Caco-2 (cell line): ENCODE measurements at regions not wholly inside any gene's neighbourhood (a gene's known extent, or its start where the extent isn't known, plus 50 kb on each side); places are given as distances from the start of the nearest gene placed in this dataset.

Experiments
- BruUV-seq: library from RNA; stranded (reverse); fragments of 400-500 nt; replicated peaks from 2 replicates; lab custom pipeline; 2021; lab: Mats Ljungman, UMichigan
- CTCF ChIA-PET: fragments of 300-600 bp; sonication (Branson Sonifier 250); formaldehyde crosslinking; loops from one replicate; lab custom pipeline; 2022; ENCODE audit warnings: antibody characterized with exemption; lab: Charles Lee
- POLR2A ChIA-PET: fragments of 300-600 bp; sonication (Branson Sonifier 250); formaldehyde crosslinking; loops from one replicate; lab custom pipeline; 2022; ENCODE audit warnings: antibody characterized with exemption; lab: Charles Lee
- DNase-seq, 2 experiments: peaks; one replicate each; pipeline versions ENCODE4 v3.0.0 to v3.0.0-alpha.2; 2020 to 2022
- H3K27me3 ChIP-seq: replicated peaks from 2 replicates; pipeline ENCODE4 v1.6.0; 2011; ENCODE audit warnings: low read length; ENCODE audit not compliant: control insufficient read depth, insufficient read depth
- H3K36me3 ChIP-seq: 2 replicates; pipeline ENCODE4 v1.5.1; 2011; ENCODE audit warnings: low read length; ENCODE audit not compliant: control insufficient read depth, insufficient read depth
- H3K4me1 ChIP-seq: fragments of 250-450 bp; sonication (Bioruptor Pico); 2 replicates; pipeline ENCODE4 v1.5.1; 2020; ENCODE audit warnings: mild to moderate bottlenecking
- H3K4me3 ChIP-seq: 2 replicates; pipeline ENCODE4 v1.5.1; 2011; ENCODE audit warnings: low read depth, mild to moderate bottlenecking, control low read depth, low read length
- H3K9me3 ChIP-seq: fragments of 250-450 bp; sonication (Bioruptor Pico); 2 replicates; pipeline ENCODE4 v1.5.1; 2020; ENCODE audit warnings: mild to moderate bottlenecking, moderate library complexity
- H3K27ac Mint-ChIP-seq: one replicate; pipeline ENCODE4 v1.8.0; 2022; ENCODE audit warnings: mixed read lengths; ENCODE audit not compliant: unreplicated experiment
- H3K27me3 Mint-ChIP-seq: one replicate; pipeline ENCODE4 v1.8.0; 2022; ENCODE audit warnings: mixed read lengths; ENCODE audit not compliant: insufficient read depth, unreplicated experiment
- H3K36me3 Mint-ChIP-seq: one replicate; pipeline ENCODE4 v1.8.0; 2022; ENCODE audit warnings: mild to moderate bottlenecking, mixed read lengths; ENCODE audit not compliant: insufficient read depth, unreplicated experiment
- H3K4me1 Mint-ChIP-seq: one replicate; pipeline ENCODE4 v1.8.0; 2022; ENCODE audit warnings: low read depth, mixed read lengths; ENCODE audit not compliant: unreplicated experiment
- H3K4me3 Mint-ChIP-seq: one replicate; pipeline ENCODE4 v1.8.0; 2022; ENCODE audit warnings: mild to moderate bottlenecking, moderate library complexity, mixed read lengths; ENCODE audit not compliant: unreplicated experiment
- H3K9me3 Mint-ChIP-seq: one replicate; pipeline ENCODE4 v1.8.0; 2022; ENCODE audit warnings: mixed read lengths; ENCODE audit not compliant: unreplicated experiment
- intact Hi-C: fragments of 100-400 bp; cut with micrococcal nuclease; formaldehyde crosslinking; loops from one replicate; pipeline ENCODE4 v1.10.0; 2022; ENCODE audit not compliant: unreplicated experiment
- TF ChIP-seq, protein P1 (sequence below), 2 experiments: fragments of 200-600 bp in 1 of 2; IDR thresholded peaks; 1 replicate in 1 of 2; 2 replicates in 1 of 2; pipeline versions ENCODE4 v1.5.1 to v1.8.0; 2011 to 2022; ENCODE audit warnings: antibody characterized with exemption in 1 of 2, control low read depth in 1 of 2, inconsistent platforms in 1 of 2, low read depth in 1 of 2, low read length in 1 of 2, mild to moderate bottlenecking in 1 of 2, moderate library complexity in 1 of 2; ENCODE audit not compliant: insufficient read depth in 1 of 2, severe bottlenecking in 1 of 2, unreplicated experiment in 1 of 2

DNA sequence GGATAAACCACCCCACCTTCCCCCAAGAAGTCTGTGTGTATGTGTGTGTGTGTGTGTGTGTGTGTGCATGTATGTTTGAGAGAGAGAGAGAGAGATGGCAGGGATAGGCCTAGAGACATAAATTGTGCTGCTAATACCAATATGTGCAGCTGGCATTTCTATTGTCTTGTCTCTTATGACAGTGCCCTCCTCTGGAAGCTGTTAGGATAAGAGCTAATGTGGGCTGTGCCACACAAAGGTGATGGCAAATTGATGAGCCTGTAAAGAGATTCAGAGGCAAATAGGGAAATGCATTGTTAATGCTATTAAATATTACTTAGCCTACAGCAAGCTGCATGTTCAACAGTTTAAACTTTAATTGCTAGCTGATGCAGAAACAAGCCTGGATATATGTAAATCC, 332.0 kb downstream of the NKX6-1 start:
- Mint-ChIP-seq H3K27ac (no peak overlapping the region), H3K36me3 (no peaks in the 10 kb centered on the region), H3K9me3 (no peaks in the 10 kb centered on the region), H3K4me1 (peaks cover 6% of the 10 kb centered on the region), H3K4me3 (no peak overlapping the region), H3K27me3 (no peaks in the 10 kb centered on the region)
- H3K36me3 ChIP-seq: no peaks in the 10 kb centered on the region; the same call in 1 of the 2 replicates
- intact Hi-C loops: no loop called here
- H3K27me3 ChIP-seq: no peaks in the 10 kb centered on the region
- ChIA-PET CTCF (no interaction called here), POLR2A (no interaction called here)
- DNase-seq: no peak
- TF ChIP-seq, protein P1, sequence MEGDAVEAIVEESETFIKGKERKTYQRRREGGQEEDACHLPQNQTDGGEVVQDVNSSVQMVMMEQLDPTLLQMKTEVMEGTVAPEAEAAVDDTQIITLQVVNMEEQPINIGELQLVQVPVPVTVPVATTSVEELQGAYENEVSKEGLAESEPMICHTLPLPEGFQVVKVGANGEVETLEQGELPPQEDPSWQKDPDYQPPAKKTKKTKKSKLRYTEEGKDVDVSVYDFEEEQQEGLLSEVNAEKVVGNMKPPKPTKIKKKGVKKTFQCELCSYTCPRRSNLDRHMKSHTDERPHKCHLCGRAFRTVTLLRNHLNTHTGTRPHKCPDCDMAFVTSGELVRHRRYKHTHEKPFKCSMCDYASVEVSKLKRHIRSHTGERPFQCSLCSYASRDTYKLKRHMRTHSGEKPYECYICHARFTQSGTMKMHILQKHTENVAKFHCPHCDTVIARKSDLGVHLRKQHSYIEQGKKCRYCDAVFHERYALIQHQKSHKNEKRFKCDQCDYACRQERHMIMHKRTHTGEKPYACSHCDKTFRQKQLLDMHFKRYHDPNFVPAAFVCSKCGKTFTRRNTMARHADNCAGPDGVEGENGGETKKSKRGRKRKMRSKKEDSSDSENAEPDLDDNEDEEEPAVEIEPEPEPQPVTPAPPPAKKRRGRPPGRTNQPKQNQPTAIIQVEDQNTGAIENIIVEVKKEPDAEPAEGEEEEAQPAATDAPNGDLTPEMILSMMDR (IDR thresholded peaks at IDR 0.05; ENCODE audit: insufficient read depth in 1 of 2, low read depth in 1 of 2, low read length in 1 of 2, severe bottlenecking in 1 of 2, unreplicated experiment in 1 of 2): no peak
- no peak overlapping the region for H3K4me3 ChIP-seq
- peaks cover 4% of the 10 kb centered on the region; the same call in 1 of the 2 replicates for H3K4me1 ChIP-seq
- no TSS peak for BruUV-seq
- no peaks in the 10 kb centered on the region for H3K9me3 ChIP-seq

DNA sequence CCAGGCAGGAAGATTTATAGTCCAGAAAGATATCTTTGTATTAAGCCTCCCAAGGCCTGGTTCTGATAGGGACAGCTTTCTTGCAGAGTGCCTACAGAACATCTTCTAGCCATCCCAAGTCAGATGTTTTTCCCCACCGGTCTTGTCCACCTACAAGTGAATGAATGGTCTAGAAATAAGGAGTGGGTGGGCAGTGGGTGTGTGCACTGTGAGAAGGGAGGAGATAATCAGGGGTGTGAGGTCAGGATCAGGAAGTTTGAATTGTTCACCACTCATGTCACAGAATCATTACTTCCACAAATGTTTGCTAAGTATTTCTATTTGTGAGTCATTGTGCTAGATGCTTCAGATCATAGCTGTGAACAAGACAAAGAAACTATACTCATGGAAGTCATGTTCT, 332.6 kb downstream of the NKX6-1 start:
- Histone ChIP-seq H3K9me3 (no peaks in the 10 kb centered on the region), H3K27me3 (no peaks in the 10 kb centered on the region), H3K4me1 (peaks cover 7% of the 10 kb centered on the region; the same call in 1 of the 2 replicates), H3K36me3 (no peaks in the 10 kb centered on the region; the same call in 1 of the 2 replicates), H3K4me3 (no peak overlapping the region)
- H3K27ac Mint-ChIP-seq: no peak overlapping the region
- ChIA-PET CTCF (no interaction called here), POLR2A (no interaction called here)
- H3K36me3 Mint-ChIP-seq: no peaks in the 10 kb centered on the region
- intact Hi-C loops: no loop called here
- BruUV-seq: no TSS peak
- TF ChIP-seq, protein P1 (IDR thresholded peaks at IDR 0.05; ENCODE audit: insufficient read depth in 1 of 2, low read depth in 1 of 2, low read length in 1 of 2, severe bottlenecking in 1 of 2, unreplicated experiment in 1 of 2): no peak
- DNase-seq: no peak
- no peaks in the 10 kb centered on the region for H3K9me3 Mint-ChIP-seq
- peaks cover 9% of the 10 kb centered on the region for H3K4me1 Mint-ChIP-seq
- no peak overlapping the region for H3K4me3 Mint-ChIP-seq
- no peaks in the 10 kb centered on the region for H3K27me3 Mint-ChIP-seq

DNA sequence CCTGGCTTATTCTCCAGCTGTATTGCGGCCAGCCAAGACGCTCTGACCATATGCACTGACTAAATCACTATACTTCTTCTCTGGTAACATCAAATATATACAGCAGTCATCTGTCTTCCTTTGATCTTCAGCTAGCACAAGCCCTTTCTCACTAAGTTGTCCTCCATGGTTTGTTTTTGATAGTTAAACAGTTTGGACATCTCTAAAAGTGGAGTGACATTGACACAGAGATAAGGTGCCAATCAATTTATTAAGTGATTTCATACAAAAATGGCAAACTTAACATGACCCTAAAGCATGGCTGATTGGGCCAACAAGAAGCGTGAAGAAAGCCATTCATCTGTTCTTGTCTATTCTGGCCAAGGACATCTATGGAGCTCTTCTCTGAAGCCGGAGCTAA, 334.9 kb downstream of the NKX6-1 start:
- ChIA-PET POLR2A (no interaction called here), CTCF (no interaction called here)
- DNase-seq: no peak
- no peaks in the 10 kb centered on the region for H3K36me3 Mint-ChIP-seq
- no peaks in the 10 kb centered on the region for H3K9me3 Mint-ChIP-seq
- BruUV-seq: no TSS peak
- intact Hi-C loops: no loop called here
- peaks cover 7% of the 10 kb centered on the region; the same call in 1 of the 2 replicates for H3K4me1 ChIP-seq
- no peaks in the 10 kb centered on the region for H3K27me3 ChIP-seq
- no peaks in the 10 kb centered on the region for H3K36me3 ChIP-seq
- H3K27me3 Mint-ChIP-seq: no peaks in the 10 kb centered on the region
- H3K9me3 ChIP-seq: no peaks in the 10 kb centered on the region
- no peak overlapping the region for H3K27ac Mint-ChIP-seq
- TF ChIP-seq, protein P1 (IDR thresholded peaks at IDR 0.05; ENCODE audit: insufficient read depth in 1 of 2, low read depth in 1 of 2, low read length in 1 of 2, severe bottlenecking in 1 of 2, unreplicated experiment in 1 of 2): no peak
- H3K4me3 ChIP-seq: no peak overlapping the region
- H3K4me3 Mint-ChIP-seq: no peak overlapping the region
- H3K4me1 Mint-ChIP-seq: peaks cover 9% of the 10 kb centered on the region
